ENCODE measurements at regions not wholly inside any gene's neighbourhood (a gene's known extent, or its start where the extent isn't known, plus 50 kb on each side); places are given as distances from the start of the nearest gene placed in this dataset.

DNA sequence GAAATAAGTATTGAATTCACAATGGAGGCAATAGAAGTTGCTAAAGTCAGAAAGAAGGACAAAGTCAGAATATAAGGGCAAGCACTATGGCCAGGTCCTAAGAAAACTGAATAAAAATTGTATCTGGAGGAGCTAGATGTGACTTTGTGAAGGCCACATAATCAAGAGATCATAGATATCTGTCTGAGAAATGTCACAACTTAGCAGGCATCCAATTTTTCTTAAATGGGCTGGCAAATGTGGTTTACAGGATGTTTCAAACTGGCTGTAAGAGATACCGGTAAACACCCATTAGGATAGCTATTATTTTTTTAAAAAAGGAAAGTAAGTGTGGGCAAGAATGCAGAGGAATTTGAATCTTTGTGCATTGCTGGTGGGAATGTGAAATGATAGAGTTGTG, 303.1 kb upstream of the CHORDC1 start:
- TF ChIP-seq, protein P1, sequence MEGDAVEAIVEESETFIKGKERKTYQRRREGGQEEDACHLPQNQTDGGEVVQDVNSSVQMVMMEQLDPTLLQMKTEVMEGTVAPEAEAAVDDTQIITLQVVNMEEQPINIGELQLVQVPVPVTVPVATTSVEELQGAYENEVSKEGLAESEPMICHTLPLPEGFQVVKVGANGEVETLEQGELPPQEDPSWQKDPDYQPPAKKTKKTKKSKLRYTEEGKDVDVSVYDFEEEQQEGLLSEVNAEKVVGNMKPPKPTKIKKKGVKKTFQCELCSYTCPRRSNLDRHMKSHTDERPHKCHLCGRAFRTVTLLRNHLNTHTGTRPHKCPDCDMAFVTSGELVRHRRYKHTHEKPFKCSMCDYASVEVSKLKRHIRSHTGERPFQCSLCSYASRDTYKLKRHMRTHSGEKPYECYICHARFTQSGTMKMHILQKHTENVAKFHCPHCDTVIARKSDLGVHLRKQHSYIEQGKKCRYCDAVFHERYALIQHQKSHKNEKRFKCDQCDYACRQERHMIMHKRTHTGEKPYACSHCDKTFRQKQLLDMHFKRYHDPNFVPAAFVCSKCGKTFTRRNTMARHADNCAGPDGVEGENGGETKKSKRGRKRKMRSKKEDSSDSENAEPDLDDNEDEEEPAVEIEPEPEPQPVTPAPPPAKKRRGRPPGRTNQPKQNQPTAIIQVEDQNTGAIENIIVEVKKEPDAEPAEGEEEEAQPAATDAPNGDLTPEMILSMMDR (IDR thresholded peaks at IDR 0.05; ENCODE audit: low read depth, low read length, missing control alignments), result no peak
- no peak overlapping the region for H3K4me3 ChIP-seq (ENCODE audit: low read depth, low read length)

DNA sequence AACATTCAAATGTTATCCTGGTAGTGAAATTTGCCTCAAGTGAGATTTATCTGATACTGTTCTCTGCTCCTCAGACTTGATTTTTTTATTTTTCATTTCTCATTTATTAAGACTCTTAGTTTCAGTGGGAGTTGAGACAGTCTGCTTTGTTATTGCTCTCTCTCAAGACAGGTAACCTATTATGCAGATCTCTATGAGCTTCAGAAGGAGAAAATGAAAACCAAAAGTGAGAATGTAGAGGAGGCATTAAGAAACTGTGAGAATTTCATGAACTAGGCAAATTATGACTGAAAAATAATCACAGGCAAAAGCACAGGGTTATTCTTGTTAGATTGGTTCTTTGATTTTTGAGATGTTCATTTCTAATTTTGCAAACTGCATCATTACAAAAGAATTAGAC, 290.0 kb upstream of the CHORDC1 start:
- DNase-seq (ENCODE audit: low read depth), result no peak
- TF ChIP-seq, protein P1 (IDR thresholded peaks at IDR 0.05; ENCODE audit: low read depth, low read length, missing control alignments), result no peak

More for the DNA sequence above, 303.1 kb upstream of the CHORDC1 start:
- no peak for DNase-seq (ENCODE audit: low read depth)

DNA sequence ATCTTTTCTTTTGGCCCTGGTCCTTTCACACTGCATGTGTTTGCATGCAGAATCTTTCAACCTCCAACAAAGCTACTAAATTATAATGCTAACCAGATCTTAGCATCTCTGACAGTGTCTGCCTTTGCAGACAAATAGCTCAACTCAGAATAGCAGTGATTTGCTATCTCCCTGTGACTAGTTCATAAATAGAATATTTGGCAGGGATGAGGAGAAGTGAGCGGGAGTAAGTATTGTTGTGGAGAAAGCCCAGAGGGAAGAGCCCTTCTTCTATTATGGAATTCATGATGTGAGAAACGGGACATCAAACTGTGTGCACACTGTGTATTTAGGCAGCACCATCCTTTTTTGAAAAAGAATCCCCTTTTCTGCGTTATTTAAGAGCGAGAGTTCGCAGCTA, 288.0 kb upstream of the CHORDC1 start:
- no peak for DNase-seq (ENCODE audit: low read depth)
- no peak overlapping the region for H3K4me3 ChIP-seq (ENCODE audit: low read depth, low read length)
- TF ChIP-seq, protein P1 (IDR thresholded peaks at IDR 0.05; ENCODE audit: low read depth, low read length, missing control alignments), result no peak

More for the DNA sequence above, 290.0 kb upstream of the CHORDC1 start:
- no peak overlapping the region for H3K4me3 ChIP-seq (ENCODE audit: low read depth, low read length)

DNA sequence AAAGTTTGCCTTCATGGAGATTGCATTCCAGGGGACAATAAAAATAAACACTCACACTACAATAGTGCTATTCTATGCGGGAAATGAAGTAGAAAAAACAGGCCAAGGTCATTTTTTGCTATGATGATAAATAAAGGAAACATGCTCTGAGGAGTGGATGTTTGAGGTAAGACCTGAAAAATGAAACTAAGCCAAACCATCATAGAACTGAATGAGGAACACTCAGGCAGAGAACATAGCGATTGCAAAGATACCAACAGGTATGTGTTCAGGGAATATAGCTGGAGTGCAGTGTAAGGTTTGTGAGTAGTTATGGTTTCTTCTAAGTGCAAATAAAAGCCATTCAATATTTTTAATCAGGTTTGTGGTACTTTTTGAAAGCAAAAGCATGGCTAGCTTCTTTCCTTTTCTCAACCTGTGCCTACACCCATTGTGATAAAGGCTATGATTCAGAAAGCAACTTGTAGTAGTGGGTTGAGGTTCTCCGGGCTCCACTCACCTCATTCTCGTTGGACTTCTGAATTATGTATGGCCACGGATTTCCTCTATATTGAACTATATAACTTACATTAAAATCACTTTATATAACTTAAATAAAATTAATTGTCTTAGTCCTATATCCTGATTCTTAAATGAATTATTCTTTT, 278.2 kb upstream of the CHORDC1 start:
- TF ChIP-seq, protein P1 (IDR thresholded peaks at IDR 0.05; ENCODE audit: low read depth, low read length, missing control alignments), result no peak
- no peak for DNase-seq (ENCODE audit: low read depth)

DNA sequence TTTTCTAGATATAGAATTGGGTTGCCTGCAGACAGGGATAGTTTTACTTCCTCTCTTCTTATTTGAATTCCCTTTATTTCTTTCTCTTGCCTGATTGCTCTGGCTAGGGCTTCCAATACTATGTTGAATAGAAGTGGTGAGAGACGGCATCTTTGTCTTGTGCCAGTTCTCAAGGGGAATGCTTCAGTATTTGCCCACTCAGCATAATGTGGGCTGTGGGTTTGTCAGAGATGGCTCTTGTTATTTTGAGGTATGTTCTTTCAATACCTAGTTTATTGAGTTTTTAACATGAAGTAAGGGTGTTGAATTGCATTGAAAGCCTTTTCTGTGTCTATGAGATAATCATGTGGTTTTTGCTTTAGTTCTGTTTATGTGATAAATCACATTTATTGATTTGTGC, 273.9 kb upstream of the CHORDC1 start:
- no peak overlapping the region for H3K4me3 ChIP-seq (ENCODE audit: low read depth, low read length)
- TF ChIP-seq, protein P1 (IDR thresholded peaks at IDR 0.05; ENCODE audit: low read depth, low read length, missing control alignments), result no peak
- DNase-seq (ENCODE audit: low read depth), result no peak

More for the DNA sequence above, 278.2 kb upstream of the CHORDC1 start:
- no peak overlapping the region for H3K4me3 ChIP-seq (ENCODE audit: low read depth, low read length)

DNA sequence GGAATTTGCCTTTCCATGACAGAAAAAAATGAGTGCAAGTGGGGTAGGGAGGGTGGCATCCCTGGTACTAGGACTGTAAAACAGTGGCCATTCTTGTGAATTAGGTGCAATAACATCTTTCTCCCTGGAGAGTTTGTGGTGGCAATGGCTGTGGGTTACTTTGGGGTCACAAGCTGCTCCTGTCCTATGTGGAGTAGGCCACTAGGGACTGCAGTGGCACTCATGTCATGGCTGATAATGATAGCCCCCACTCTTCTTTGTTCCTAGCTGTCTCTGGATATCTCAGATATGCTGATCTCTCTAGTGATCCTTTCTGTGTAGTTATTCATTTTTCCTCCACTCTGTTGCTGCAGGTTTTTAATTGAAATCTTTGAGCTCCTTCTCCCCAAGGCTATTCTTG, 270.5 kb upstream of the CHORDC1 start:
- DNase-seq (ENCODE audit: low read depth), result no peak
- no peak overlapping the region for H3K4me3 ChIP-seq (ENCODE audit: low read depth, low read length)
- TF ChIP-seq, protein P1 (IDR thresholded peaks at IDR 0.05; ENCODE audit: low read depth, low read length, missing control alignments), result no peak

DNA sequence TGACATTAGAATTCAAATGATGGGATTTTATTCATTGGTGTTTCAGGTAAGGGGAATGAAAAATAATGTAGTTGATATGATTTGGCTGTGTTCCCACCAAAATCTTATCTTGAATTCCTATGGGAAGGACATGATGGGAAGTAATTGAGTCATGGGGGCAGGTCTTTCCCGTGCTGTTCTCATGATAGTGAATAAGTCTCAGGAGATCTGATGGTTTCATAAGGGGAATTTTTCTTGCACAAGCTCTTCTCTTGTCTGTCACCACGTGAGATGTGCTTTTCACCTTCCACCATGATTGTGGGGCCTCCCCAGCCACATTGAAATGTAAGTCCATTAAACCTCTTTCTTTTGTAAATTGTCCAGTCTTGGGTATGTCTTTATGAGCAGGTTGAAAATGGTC, 268.6 kb upstream of the CHORDC1 start:
- DNase-seq (ENCODE audit: low read depth), result no peak

More for the DNA sequence above, 268.6 kb upstream of the CHORDC1 start:
- TF ChIP-seq, protein P1 (IDR thresholded peaks at IDR 0.05; ENCODE audit: low read depth, low read length, missing control alignments), result no peak
- no peak overlapping the region for H3K4me3 ChIP-seq (ENCODE audit: low read depth, low read length)
